ENCODE measurements at regions not wholly inside any gene's neighbourhood (a gene's known extent, or its start where the extent isn't known, plus 50 kb on each side); places are given as distances from the start of the nearest gene placed in this dataset.

GRCh38 chr10:31754803-31755624 lies 173.6 kb downstream of the ARHGAP12 start:
- H3K4me3 ChIP-seq (replicated peaks; ENCODE audit: low read depth, low read length): no peak overlapping the region
- no peak for TF ChIP-seq CTCF (IDR thresholded peaks at IDR 0.05; ENCODE audit: insufficient read depth, low read length, poor library complexity, severe bottlenecking)
- no peaks in the 10 kb centered on the region for H3K27me3 ChIP-seq (replicated peaks; ENCODE audit: control insufficient read depth, insufficient read depth, low read length)
- DNase-seq (ENCODE audit: extremely low read depth, insufficient read length): no peak
- H3K36me3 ChIP-seq (ENCODE audit: control insufficient read depth, insufficient read depth, low read length): no peaks in the 10 kb centered on the region

- H3K4me3 ChIP-seq (replicated peaks; ENCODE audit: low read depth, low read length): no peak overlapping the region
- TF ChIP-seq CTCF (IDR thresholded peaks at IDR 0.05; ENCODE audit: insufficient read depth, low read length, poor library complexity, severe bottlenecking): no peak
- DNase-seq (ENCODE audit: extremely low read depth, insufficient read length): no peak
- H3K27me3 ChIP-seq (replicated peaks; ENCODE audit: control insufficient read depth, insufficient read depth, low read length): no peaks in the 10 kb centered on the region
- no peaks in the 10 kb centered on the region for H3K36me3 ChIP-seq (ENCODE audit: control insufficient read depth, insufficient read depth, low read length)
Observed at GRCh38 chr10:31753681-31754080, 174.9 kb downstream of the ARHGAP12 start.

GRCh38 chr10:31752170-31752569 lies 176.5 kb downstream of the ARHGAP12 start:
- Histone ChIP-seq H3K4me3 (replicated peaks; ENCODE audit: low read depth, low read length) (no peak overlapping the region), H3K36me3 (ENCODE audit: control insufficient read depth, insufficient read depth, low read length) (no peaks in the 10 kb centered on the region), H3K27me3 (replicated peaks; ENCODE audit: control insufficient read depth, insufficient read depth, low read length) (no peaks in the 10 kb centered on the region)
- DNase-seq (ENCODE audit: extremely low read depth, insufficient read length): no peak
- TF ChIP-seq CTCF (IDR thresholded peaks at IDR 0.05; ENCODE audit: insufficient read depth, low read length, poor library complexity, severe bottlenecking): no peak

GRCh38 chr10:31751738-31752080 lies 176.9 kb downstream of the ARHGAP12 start:
- Histone ChIP-seq H3K4me3 (replicated peaks; ENCODE audit: low read depth, low read length) (no peak overlapping the region), H3K36me3 (ENCODE audit: control insufficient read depth, insufficient read depth, low read length) (no peaks in the 10 kb centered on the region), H3K27me3 (replicated peaks; ENCODE audit: control insufficient read depth, insufficient read depth, low read length) (no peaks in the 10 kb centered on the region)
- TF ChIP-seq CTCF (IDR thresholded peaks at IDR 0.05; ENCODE audit: insufficient read depth, low read length, poor library complexity, severe bottlenecking): no peak
- no peak for DNase-seq (ENCODE audit: extremely low read depth, insufficient read length)

- TF ChIP-seq CTCF (IDR thresholded peaks at IDR 0.05; ENCODE audit: insufficient read depth, low read length, poor library complexity, severe bottlenecking): no peak
- Histone ChIP-seq H3K27me3 (replicated peaks; ENCODE audit: control insufficient read depth, insufficient read depth, low read length) (no peaks in the 10 kb centered on the region), H3K36me3 (ENCODE audit: control insufficient read depth, insufficient read depth, low read length) (no peaks in the 10 kb centered on the region), H3K4me3 (replicated peaks; ENCODE audit: low read depth, low read length) (no peak overlapping the region)
- no peak for DNase-seq (ENCODE audit: extremely low read depth, insufficient read length)
Observed at GRCh38 chr10:31751051-31751737, 177.4 kb downstream of the ARHGAP12 start.

All from GM06990 (cell line).